GM12875 (cell line): ENCODE measurements at regions not wholly inside any gene's neighbourhood (a gene's known extent, or its start where the extent isn't known, plus 50 kb on each side); places are given as distances from the start of the nearest gene placed in this dataset.
"Not testable (repeated sequence)": the region's sequence is repeated elsewhere in the genome, so short reads cannot be mapped to it uniquely, and the experiment has no call there.

Experiments used
- H3K4me3 ChIP-seq: one replicate; pipeline ENCODE4 v1.5.1; 2011; ENCODE audit warnings: low read depth, low read length, control low read depth
- TF ChIP-seq, protein P1 (sequence below): IDR thresholded peaks from 2 replicates; pipeline ENCODE4 v1.5.1; 2011; ENCODE audit warnings: low read depth, mild to moderate bottlenecking, control low read depth, inconsistent platforms, low read length, moderate library complexity, borderline replicate concordance; ENCODE audit not compliant: insufficient read depth

DNA sequence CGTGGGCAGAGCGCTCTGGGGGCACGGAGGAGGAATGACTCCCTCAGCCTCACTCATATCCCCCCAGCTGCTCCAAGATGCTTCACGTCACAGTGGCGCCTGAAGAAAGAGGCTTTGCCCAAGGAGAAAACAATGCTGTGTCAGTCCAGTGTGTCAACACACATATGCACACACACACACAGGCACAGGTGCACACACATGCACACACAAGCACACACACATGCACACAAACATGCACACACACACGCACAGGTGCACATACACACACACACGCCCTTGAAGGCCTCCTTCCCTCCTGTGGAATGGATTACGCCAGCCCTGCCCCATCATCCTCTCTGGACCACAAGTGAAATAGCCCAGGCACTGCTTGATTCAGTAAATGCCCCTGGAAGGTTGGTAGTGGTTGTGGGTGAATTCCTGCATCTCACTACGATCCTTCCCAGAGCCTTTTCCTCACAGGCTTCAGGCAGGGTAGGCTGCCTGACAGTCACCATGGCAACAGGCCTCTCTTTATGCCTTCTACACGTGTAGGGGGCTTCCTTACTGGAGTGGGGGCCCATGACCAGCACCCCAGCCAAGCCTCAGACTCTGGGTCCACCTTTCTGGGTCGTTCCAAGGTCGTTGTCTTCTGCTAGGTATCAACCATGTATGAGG lies 371.5 kb upstream of the PODXL start:
- no peak overlapping the region for H3K4me3 ChIP-seq

DNA sequence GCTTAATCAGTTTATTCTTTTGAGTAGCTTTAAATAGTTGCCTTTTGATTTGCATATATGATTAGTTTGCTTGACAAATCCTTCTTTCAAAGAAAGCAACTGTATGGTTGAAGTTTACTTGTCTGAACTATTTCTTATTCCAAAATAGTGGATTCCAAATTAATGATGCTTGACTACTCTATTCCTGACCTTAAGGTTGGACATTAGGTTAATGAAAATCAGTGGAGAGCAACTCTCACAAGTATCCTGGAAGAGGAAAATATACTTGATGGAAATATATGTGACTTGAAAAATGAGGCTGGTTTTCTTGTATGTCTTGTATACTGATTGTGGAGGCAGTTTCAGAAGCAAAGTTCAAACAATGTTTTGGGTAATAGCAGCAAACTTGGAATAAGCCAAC lies 369.2 kb upstream of the PODXL start:
- TF ChIP-seq, protein P1, sequence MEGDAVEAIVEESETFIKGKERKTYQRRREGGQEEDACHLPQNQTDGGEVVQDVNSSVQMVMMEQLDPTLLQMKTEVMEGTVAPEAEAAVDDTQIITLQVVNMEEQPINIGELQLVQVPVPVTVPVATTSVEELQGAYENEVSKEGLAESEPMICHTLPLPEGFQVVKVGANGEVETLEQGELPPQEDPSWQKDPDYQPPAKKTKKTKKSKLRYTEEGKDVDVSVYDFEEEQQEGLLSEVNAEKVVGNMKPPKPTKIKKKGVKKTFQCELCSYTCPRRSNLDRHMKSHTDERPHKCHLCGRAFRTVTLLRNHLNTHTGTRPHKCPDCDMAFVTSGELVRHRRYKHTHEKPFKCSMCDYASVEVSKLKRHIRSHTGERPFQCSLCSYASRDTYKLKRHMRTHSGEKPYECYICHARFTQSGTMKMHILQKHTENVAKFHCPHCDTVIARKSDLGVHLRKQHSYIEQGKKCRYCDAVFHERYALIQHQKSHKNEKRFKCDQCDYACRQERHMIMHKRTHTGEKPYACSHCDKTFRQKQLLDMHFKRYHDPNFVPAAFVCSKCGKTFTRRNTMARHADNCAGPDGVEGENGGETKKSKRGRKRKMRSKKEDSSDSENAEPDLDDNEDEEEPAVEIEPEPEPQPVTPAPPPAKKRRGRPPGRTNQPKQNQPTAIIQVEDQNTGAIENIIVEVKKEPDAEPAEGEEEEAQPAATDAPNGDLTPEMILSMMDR, result no peak
- H3K4me3 ChIP-seq, result no peak overlapping the region

More for the DNA sequence above, 371.5 kb upstream of the PODXL start:
- TF ChIP-seq, protein P1, result no peak

DNA sequence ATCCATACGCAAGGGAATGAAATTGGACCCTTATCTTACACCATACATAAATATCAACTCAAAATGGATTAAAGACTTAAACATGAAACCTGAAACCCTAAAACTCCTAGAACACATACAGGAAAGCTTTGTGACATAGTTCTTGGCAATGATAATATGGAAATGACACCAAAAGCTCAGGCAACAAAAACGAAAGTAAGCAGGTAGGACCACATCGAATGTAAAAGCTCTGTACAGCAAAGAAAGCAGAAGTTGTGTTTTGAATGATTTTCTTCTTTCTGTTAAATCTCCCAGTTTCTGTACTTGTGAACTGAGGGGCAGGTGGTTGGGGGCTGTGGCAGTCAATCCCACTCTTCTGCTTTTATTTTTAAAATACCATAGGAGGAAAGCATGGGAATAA lies 368.4 kb upstream of the PODXL start:
- TF ChIP-seq, protein P1, result no peak
- H3K4me3 ChIP-seq, result no peak overlapping the region

DNA sequence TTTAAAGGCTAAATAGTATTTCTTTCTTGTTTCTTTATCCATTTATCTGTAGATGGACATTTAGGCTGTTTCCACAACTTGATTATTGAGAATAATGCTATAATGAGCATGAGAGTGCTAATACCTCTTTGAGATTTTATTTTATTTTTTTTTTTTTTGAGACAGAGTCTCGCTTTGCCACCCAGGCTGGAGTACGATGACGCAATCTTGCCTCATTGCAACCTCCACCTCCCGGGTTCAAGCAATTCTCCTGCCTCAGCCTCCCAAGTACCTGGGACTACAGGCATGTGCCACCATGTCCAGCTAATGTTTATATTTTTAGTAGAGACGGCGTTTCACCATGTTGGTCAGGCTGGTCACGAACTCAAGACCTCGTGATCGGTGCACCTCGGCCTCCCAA lies 366.5 kb upstream of the PODXL start:
- H3K4me3 ChIP-seq, result not testable (repeated sequence)

DNA sequence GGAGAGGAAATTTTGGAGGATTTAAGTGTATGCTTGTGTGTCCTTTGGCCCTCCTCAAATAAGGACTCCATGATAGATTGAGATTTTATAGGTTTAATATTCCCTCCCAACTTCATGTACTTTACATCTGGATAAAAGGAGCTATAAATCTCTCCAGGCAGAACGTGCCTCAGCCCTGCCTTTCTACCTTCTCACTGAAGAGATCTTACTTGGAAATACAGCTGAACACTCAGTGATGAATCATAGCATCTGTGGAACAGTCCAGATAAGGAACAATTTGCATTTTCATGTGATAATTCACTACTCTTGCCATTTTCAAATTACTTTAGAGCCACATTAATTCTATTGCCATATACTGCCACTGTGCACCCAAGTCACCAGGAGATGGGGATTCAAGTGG lies 364.6 kb upstream of the PODXL start:
- TF ChIP-seq, protein P1, result no peak

DNA sequence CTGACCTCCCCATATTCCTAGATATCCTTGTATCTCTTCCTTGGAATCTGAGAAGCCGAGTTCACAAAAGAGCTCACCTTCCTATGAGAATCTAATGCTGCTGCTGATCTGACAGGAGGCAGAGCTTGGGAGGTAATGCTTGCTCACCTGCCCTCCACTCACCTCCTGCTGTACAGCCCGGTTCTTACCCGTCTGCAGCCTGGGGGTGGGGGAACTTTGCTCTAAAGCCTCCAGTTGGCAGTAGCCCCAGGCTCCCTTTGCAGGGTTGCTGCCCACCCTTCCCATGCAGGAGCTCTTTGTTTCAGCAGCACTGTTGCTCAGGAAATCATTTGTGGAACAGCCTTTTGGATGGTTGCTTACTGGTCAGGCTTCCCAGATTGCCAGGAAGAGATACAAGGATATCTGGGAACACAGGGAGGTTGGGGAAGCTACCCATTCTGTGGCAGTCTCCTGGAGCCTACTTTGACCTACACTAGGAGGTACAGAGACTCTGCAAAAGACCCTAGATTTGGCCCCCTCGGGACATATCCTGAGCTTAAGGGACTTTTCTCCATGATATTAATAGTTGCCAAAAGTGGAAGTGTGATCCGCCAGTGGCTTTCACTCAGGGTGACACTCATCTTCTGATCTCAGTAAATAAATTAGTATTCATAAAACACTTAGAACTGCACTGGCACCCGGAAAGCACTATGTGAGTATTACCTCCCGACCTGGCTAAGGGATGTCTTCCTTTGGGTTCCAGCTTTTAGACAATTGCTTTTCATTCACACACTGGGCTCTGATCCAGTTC lies 363.7 kb upstream of the PODXL start:
- no peak overlapping the region for H3K4me3 ChIP-seq
- TF ChIP-seq, protein P1, result no peak

More for the DNA sequence above, 364.6 kb upstream of the PODXL start:
- no peak overlapping the region for H3K4me3 ChIP-seq

DNA sequence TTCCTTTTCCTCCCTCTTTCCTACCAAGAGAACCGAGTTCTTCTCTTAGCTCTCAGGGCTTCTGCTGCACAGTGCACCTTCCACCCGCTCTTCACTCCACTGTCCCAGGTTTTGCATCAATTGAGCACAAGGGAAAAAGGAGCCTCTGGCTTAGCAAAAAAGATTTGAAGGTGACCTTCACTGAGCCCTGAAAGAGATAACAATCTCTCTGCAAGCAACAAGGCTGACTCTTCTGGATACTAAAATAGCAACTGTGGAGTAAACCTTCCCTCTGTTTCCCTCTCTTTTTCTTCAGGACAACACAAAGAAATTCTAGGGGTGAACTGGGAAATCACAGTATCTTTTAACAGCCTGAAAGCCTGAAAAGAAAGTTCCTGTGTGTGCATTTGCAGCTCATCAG lies 354.7 kb upstream of the PODXL start:
- no peak overlapping the region for H3K4me3 ChIP-seq
- TF ChIP-seq, protein P1, result no peak
